ELR (cell line): ENCODE measurements at regions not wholly inside any gene's neighbourhood (a gene's known extent, or its start where the extent isn't known, plus 50 kb on each side); places are given as distances from the start of the nearest gene placed in this dataset.

Experiments used
- DNase-seq: peaks from one replicate; pipeline ENCODE4 v3.0.0-alpha.2; 2015; ENCODE audit warnings: low read depth

- DNase-seq: no peak
Measured at GRCh38 chr6:71125216-71125615, 163.4 kb upstream of the OGFRL1 start.

DNA sequence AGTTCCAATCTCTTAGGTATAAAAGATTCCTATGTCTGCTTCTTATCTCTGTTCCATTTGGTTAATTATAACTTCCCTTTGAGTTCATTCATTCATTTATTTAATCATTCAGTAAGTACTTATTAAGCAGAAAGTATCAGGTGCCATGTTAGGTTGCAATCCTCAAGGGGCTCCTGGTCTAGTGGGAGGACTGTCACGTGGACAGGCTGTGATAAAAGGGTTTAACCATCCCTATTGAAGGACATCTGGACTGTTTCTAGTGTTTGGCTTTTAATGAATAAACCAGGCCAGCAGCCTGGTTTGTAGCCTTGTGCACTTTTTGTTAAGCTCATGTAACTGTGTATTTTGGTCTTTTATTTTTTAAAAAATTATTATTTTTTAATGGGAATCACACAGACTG, 162.1 kb upstream of the OGFRL1 start:
- DNase-seq: no peak

DNA sequence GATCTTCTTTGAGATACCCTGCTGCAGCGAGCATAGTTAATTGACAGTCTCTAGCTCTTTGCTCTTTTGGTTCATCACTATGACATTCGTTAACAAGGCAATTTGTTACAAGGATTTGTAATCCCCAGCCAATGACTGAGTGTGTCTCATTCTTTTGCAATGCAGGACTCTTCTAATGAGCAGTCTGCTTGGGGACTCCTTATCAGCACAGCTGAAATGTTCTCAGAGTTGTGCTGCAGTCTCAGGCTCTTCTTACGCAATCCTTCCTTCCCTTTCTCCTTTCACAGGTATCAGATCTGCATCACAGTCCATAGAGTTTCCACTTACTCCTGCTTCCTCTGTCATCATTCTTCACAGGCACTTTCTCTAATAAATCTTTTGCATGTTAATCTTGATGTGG, 161.2 kb upstream of the OGFRL1 start:
- no peak for DNase-seq

GRCh38 chr6:71130277-71130676, 158.3 kb upstream of the OGFRL1 start:
- no peak for DNase-seq

DNA sequence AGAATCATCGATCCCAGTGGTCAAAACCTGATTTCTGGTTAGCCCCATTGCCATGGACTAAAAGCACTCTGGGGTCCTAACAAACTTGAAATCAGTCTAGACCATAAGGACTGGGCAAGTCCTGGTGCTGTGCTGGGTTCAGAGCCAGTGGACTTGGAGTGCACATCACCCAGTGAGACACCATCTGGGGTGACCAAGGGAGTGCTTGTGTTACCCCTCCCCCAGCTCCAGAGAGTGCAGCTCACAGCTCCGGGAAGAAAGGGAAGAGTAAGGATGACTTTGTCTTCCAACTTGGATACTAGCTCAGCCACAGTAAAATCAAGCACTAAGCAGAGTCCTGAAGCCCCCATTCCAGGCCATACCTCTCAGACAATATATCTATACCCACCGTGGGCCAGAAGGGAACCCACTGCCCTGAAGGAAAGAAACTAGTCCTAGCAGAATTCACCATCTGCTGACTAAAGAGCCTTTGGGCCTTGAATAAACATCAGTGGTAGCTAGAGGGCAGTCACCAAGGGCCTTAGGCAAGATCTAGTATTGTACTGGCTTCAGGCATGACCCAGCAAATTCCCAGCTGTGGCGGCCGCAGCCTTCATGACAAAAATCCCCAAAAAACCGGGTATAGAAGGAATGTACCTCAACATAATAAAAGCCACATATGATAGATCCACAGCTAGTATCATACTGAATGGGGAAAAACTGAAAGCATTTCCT, 153.5 kb upstream of the OGFRL1 start:
- DNase-seq: no peak

- no peak for DNase-seq
Measured at GRCh38 chr6:71137973-71138372, 150.6 kb upstream of the OGFRL1 start.

GRCh38 chr6:71138376-71138775, 150.2 kb upstream of the OGFRL1 start:
- no peak for DNase-seq

DNA sequence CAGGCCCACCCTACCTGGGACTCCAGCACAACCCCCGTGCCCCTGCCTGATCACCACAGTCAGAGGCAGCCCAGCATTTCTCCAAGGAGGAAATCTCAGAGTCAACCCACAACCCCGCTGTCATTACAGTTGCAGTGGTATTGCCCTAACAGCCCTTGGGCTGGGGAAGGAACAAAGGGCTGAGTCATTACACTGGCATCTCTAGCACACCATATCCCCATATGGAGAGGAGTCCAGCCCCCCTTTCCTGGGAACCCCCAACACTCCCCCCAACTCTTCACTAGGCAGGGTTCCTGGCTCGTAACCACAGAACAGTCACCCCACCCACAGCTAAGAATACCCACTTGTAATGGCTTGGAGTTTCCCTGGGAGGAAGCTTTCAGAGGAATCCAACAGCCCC, 149.4 kb upstream of the OGFRL1 start:
- DNase-seq: peak; percentile 84

DNA sequence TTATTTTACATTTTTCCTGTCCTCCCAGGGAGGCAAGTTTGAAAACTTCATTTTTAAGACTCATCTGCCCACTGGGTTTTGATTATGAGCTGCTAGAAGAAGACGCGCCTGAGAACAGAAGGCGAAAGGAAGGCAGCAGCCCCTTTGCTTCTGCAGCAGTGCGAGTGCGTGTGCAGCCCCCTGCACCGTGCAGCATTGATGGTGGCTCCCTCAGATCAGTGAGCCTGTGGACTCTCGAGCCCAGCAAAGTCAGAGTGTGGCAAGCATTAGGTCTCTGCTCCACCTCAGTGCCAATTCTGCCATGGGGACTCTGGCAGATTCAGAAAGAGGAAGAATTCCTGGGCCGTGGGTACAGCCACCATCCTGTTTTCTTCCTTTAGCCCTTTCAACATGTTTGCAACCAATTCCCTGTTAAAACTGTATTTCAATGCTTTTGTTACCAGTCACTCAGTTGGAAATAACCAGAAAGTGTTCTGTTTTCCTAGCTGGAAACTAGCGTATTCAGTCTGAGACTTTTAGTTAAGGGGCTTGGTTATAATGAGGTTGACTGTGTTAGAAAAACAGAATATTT, 134.8 kb upstream of the OGFRL1 start:
- DNase-seq: no peak

- no peak for DNase-seq
Measured at GRCh38 chr6:71157345-71157744, 131.3 kb upstream of the OGFRL1 start.

GRCh38 chr6:71164890-71165289, 123.7 kb upstream of the OGFRL1 start:
- DNase-seq: no peak

DNA sequence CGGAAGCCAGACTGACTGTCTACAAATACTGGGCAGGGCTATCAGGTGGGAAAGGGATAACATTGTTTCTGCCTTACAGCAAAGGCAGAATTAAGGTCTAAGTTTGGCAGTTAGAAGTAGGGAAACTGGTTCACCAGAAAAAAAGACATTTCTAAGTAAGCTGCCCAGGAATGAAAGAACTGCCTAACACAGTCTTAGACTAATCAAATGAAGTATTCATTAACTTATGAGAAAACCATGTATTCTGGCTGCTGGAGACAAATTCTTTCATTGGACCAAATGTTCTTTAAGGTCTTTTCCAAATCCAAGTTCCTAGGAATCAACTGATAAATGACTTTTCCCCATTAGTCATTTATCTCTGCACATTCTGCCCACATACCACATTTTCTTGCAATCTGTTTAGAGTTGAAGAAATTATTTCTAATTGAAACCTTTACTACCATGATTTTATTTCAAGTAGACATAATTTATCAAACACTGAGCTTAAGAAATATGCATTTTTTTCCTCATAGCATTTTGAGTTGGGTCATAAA, 120.3 kb upstream of the OGFRL1 start:
- no peak for DNase-seq

DNA sequence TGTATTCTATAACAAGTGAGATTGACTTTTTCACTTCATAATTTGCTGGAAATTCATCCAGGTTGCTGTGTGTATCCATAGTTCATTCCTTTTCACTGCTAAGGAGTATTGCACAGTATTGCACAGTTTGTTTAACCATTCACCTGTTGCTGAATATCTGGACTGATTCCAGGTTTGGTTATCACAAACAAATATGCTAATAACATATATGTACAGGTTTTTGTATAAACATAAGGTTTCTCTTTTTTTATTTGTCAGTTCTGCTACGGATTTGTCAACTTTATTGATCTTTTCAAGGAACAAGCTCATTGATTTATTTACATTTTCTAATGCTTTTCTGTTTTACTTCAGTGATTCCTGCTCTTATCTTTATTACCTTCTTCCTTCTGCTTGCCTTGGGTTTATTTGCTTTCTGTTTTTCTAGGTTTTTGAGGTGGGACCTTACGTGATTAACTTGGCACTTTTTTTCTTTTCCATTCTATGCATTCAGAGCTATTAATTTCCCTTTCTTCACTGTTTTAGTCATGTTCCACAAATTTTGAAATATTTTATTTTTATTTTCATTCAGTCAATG, 117.0 kb upstream of the OGFRL1 start:
- no peak for DNase-seq

DNA sequence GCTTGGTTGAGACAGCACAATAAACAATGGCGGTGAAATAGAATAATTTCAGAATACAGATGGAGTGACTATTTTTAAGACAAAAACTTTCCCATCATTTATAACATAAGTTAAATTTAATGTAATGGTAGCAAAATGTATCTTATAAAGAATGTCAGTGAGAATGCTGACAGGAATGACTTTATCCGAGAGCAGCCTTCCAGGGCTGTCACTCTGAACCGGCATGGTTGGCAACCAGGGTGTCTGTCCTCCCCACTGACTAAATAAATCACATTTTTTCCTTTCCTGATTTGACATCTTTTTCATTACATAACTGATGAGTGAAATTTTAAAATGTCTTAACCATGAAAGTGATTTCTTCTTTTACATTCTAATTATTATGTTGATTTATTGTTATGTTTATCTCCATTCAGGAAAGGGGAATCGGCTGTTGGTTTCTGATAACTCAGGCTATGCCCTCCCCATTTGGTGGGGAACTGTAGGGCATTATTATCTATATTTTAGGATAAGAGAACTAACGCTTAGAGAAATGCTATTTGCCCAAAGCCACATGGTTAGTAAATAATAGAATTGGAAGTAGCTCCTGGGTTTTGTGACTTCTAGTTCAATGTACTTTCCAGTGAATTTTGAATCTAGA, 109.2 kb upstream of the OGFRL1 start:
- no peak for DNase-seq

DNA sequence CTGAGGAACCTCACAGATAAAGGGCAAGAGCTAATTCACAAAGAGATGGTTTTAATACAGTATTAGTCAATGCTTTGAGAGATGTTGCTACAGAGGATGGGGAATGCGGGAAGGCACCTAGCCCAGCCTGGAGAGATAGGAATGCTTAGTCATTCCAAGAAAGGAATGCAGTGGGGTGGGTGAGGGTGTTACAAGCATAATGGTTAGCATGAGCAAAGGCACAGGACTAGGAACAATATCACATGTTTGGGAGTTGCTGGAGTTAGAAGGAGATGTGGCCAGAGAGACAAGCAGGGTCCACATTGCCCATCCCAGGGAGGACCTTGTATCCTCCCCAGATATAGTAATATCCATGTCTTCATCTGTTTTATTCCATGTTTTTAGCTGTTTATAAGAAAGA, 107.0 kb upstream of the OGFRL1 start:
- peak; percentile 94 for DNase-seq

- DNase-seq: no peak
Measured at GRCh38 chr6:71187141-71187540, 101.5 kb upstream of the OGFRL1 start.

- DNase-seq: peak; percentile 76
Measured at GRCh38 chr6:71190809-71191208, 97.8 kb upstream of the OGFRL1 start.

GRCh38 chr6:71194724-71195123, 93.9 kb upstream of the OGFRL1 start:
- DNase-seq: peak; percentile 85

DNA sequence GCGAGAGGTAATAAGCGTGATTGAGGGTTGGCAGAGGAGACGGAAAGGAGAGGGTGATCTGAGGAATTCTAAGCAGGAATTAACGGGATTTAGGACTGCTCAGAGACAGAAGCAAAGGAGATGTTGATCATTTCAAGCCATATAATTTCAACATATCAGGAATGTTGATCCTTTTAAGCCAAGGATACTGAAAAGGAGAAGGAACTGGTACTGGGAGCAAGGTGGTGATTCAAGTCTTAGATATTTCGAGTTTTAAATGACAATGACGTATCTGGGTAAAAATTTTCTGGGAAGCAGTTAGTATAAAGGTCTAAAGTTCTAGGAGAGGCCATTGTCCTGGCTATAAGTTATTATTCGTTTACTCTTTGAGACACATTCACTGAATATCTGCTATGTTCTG, 91.3 kb upstream of the OGFRL1 start:
- peak; percentile 81 for DNase-seq

DNA sequence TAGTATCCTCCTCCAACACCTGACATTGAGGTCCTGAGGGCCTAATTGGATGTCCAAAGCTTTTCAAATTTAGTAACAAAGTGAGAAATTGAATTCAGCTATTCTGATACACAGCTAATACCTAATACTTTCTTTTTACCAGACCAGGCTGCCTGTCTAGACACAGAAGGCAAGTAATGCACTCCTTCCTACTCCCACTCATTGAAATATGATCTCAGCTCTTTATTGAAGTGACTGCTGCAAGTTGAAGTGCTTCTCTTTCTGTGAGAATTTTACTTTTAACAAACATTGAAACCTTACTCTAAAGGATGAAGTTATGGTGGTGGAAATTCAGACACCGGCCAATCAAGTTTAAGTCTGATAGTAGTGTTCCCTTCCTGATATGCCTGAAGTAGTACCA, 90.8 kb upstream of the OGFRL1 start:
- peak; percentile 53 for DNase-seq

DNA sequence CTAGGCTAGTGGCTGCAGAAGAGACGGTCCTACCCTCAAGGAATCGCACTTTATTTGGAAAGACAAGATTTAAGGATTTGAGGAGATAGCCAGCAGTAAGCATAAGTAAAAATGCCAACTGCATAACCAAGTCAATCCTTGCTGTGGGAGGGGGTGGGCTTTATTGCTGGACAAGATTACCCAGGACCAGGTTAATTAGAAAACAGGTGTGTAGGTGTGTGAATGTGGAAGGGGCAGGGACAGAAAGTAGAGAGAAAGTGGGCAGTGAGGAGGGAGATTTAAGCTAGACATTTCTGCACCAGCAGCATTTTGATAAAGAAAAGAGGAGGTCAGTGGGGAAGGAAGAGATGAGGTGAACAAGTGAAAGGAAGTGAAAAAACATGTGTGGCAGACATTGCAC, 89.7 kb upstream of the OGFRL1 start:
- no peak for DNase-seq

- DNase-seq: no peak
Measured at GRCh38 chr6:71199736-71200135, 88.9 kb upstream of the OGFRL1 start.

DNA sequence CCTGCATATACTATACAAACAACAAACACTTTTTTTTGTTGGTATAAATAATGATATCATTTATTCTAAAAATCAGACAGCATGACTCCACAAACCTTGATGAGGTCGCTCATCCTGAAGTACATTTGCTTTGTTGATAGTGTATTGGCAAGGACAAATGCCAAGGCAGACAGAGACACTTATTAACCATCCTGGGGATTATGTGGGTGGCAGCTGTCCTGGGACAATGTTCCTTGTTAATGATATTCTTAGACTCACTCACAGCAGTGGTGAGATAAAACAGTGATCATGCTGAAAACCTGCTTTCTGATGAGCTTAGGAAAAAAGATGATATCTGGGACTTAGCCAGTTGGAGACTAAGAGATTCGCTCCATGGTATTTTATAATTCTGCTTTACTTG, 85.4 kb upstream of the OGFRL1 start:
- no peak for DNase-seq
